SK-N-SH (cell line): ENCODE measurements at regions not wholly inside any gene's neighbourhood (a gene's known extent, or its start where the extent isn't known, plus 50 kb on each side); places are given as distances from the start of the nearest gene placed in this dataset.

ENCODE experiments used
- CTCF ChIA-PET: fragments of 300-600, 350-600 bp; formaldehyde crosslinking; extraction: SDS; loops from one replicate; lab custom pipeline; 2021; lab: Yijun Ruan, JAX
- POLR2A ChIA-PET: fragments of 350-600 bp; sonication (Branson Sonifier 250); formaldehyde crosslinking; extraction: SDS; loops from one replicate; lab custom pipeline; 2020; ENCODE audit warnings: antibody characterized with exemption, inconsistent platforms; lab: Yijun Ruan, JAX
- DNase-seq: peaks from one replicate; pipeline ENCODE4 v3.0.0; 2012
- H2AFZ ChIP-seq: fragments of 200-600 bp; sonication (generic); 2 replicates; pipeline ENCODE4 v1.8.1; 2016; ENCODE audit warnings: antibody characterized with exemption, mild to moderate bottlenecking, low read depth
- H3F3A ChIP-seq: fragments of 200-600 bp; sonication (generic); replicated peaks from 2 replicates; pipeline ENCODE3; 2016; ENCODE audit warnings: antibody characterized with exemption, mild to moderate bottlenecking; ENCODE audit not compliant: insufficient read depth
- H3K27ac ChIP-seq, 2 experiments: fragments of 200-500 bp in 1 of 2; fragments of 200-600 bp in 1 of 2; sonication (Bioruptor generic) in 1 of 2; sonication (generic), shearing (Covaris generic) in 1 of 2; 2 replicates each; pipeline versions ENCODE4 v1.5.1 to v1.6.1; 2014 to 2016; ENCODE audit warnings: low read depth in 2 of 2, inconsistent platforms in 1 of 2, low read length in 1 of 2, mild to moderate bottlenecking in 1 of 2, mixed read lengths in 1 of 2
- H3K27me3 ChIP-seq: fragments of 200-600 bp; sonication (generic), shearing (Covaris generic); 2 replicates; pipeline ENCODE4 v1.6.1; 2016; ENCODE audit warnings: mixed run types; ENCODE audit not compliant: insufficient read depth
- H3K36me3 ChIP-seq, 2 experiments: fragments of 200-500 bp in 1 of 2; fragments of 200-600 bp in 1 of 2; sonication (Bioruptor generic) in 1 of 2; sonication (generic) in 1 of 2; replicated peaks in 1 of 2; 2 replicates each; pipeline versions ENCODE3 to v1.5.1; 2014 to 2016; ENCODE audit warnings: low read length in 1 of 2, mild to moderate bottlenecking in 1 of 2; ENCODE audit not compliant: insufficient read depth in 2 of 2, control insufficient read depth in 1 of 2
- H3K4me1 ChIP-seq, 2 experiments: fragments of 200-500 bp in 1 of 2; fragments of 200-600 bp in 1 of 2; sonication (Bioruptor generic) in 1 of 2; sonication (generic), shearing (Covaris generic) in 1 of 2; 2 replicates each; pipeline versions ENCODE4 v1.5.1 to v1.6.1; 2014 to 2016; ENCODE audit warnings: low read depth in 1 of 2, low read length in 1 of 2, mixed run types in 1 of 2; ENCODE audit not compliant: insufficient read depth in 2 of 2, control insufficient read depth in 1 of 2
- H3K4me2 ChIP-seq: fragments of 200-600 bp; sonication (generic), shearing (Covaris generic); 2 replicates; pipeline ENCODE4 v1.6.1; 2017; ENCODE audit warnings: mixed run types
- H3K4me3 ChIP-seq, 2 experiments: fragments of 200-500 bp in 1 of 2; fragments of 200-600 bp in 1 of 2; sonication (Bioruptor generic) in 1 of 2; sonication (generic), shearing (Covaris generic) in 1 of 2; 2 replicates each; pipeline versions ENCODE4 v1.5.1 to v1.8.1; 2014 to 2016; ENCODE audit warnings: low read depth in 2 of 2, inconsistent platforms in 1 of 2, low read length in 1 of 2, mild to moderate bottlenecking in 1 of 2, mixed read lengths in 1 of 2, moderate library complexity in 1 of 2
- H3K79me2 ChIP-seq: fragments of 200-600 bp; sonication (generic); 2 replicates; pipeline ENCODE4 v1.8.1; 2017; ENCODE audit warnings: mild to moderate bottlenecking; ENCODE audit not compliant: insufficient read depth
- H3K9ac ChIP-seq: fragments of 200-600 bp; sonication (generic); 2 replicates; pipeline ENCODE4 v1.6.1; 2017; ENCODE audit warnings: mixed run types
- H3K9me2 ChIP-seq: fragments of 200-600 bp; sonication (generic); 2 replicates; pipeline ENCODE4 v1.6.1; 2017; ENCODE audit warnings: mixed run types
- H3K9me3 ChIP-seq: fragments of 200-600 bp; sonication (generic); 2 replicates; pipeline ENCODE4 v1.6.1; 2017; ENCODE audit warnings: mixed run types, mild to moderate bottlenecking, moderate library complexity
- H4K20me1 ChIP-seq: fragments of 200-600 bp; sonication (generic); 2 replicates; pipeline ENCODE4 v1.6.1; 2017; ENCODE audit warnings: mild to moderate bottlenecking, mixed run types; ENCODE audit not compliant: insufficient read depth
- ELF1 ChIP-seq: IDR thresholded peaks from 2 replicates; pipeline ENCODE4 v1.4.0; 2012
- EP300 ChIP-seq, 2 experiments: IDR thresholded peaks; 2 replicates each; pipeline versions ENCODE4 v1.4.0 to v1.6.1; 2012; ENCODE audit warnings: borderline replicate concordance in 1 of 2, low read depth in 1 of 2, low read length in 1 of 2
- EZH2phosphoT487 ChIP-seq: fragments of 200-600 bp; sonication (generic); IDR thresholded peaks from 2 replicates; pipeline ENCODE4 v1.6.1; 2017; ENCODE audit warnings: low read depth, mixed run types, mild to moderate bottlenecking, antibody characterized with exemption, moderate library complexity, borderline replicate concordance
- FOXJ3 ChIP-seq: sonication (generic); formaldehyde crosslinking; IDR thresholded peaks from 2 replicates; pipeline ENCODE4 v1.5.1; 2020; ENCODE audit warnings: mild to moderate bottlenecking, missing genetic modification reagents
- FOXM1 ChIP-seq: IDR thresholded peaks from 2 replicates; pipeline ENCODE4 v1.4.0; 2012; ENCODE audit warnings: low read depth, mild to moderate bottlenecking
- JUND ChIP-seq: IDR thresholded peaks from 2 replicates; pipeline ENCODE4 v1.4.0; 2012
- MAX ChIP-seq: IDR thresholded peaks from 2 replicates; pipeline ENCODE4 v1.4.0; 2012; ENCODE audit warnings: low read depth
- MEF2A ChIP-seq: IDR thresholded peaks from 2 replicates; pipeline ENCODE4 v1.4.0; 2012; ENCODE audit warnings: low read depth, borderline replicate concordance
- MXI1 ChIP-seq: IDR thresholded peaks from 2 replicates; pipeline ENCODE4 v1.6.1; 2012; ENCODE audit warnings: mild to moderate bottlenecking, low read depth, low read length, improper control_type of control experiment
- NFIC ChIP-seq: IDR thresholded peaks from 2 replicates; pipeline ENCODE4 v1.4.0; 2012; ENCODE audit warnings: borderline replicate concordance
- NRF1 ChIP-seq: IDR thresholded peaks from 2 replicates; pipeline ENCODE4 v1.6.1; 2012; ENCODE audit warnings: low read depth, mild to moderate bottlenecking, low read length
- RAD21 ChIP-seq: IDR thresholded peaks from 2 replicates; pipeline ENCODE4 v1.6.1; 2012; ENCODE audit warnings: mild to moderate bottlenecking, low read length
- RCOR1 ChIP-seq: fragments of 150-350 bp; IDR thresholded peaks from 2 replicates; pipeline ENCODE4 v1.6.1; 2017; ENCODE audit warnings: antibody characterized with exemption, low read length
- RFX5 ChIP-seq: IDR thresholded peaks from 2 replicates; pipeline ENCODE4 v1.6.1; 2012; ENCODE audit warnings: mild to moderate bottlenecking, improper control_type of control experiment, low read length
- RXRA ChIP-seq: IDR thresholded peaks from 2 replicates; pipeline ENCODE4 v1.4.0; 2012; ENCODE audit warnings: low read depth, mild to moderate bottlenecking, borderline replicate concordance
- TCF12 ChIP-seq: IDR thresholded peaks from 2 replicates; pipeline ENCODE4 v1.4.0; 2012
- TEAD4 ChIP-seq: IDR thresholded peaks from 2 replicates; pipeline ENCODE4 v1.4.0; 2012; ENCODE audit warnings: mild to moderate bottlenecking, borderline replicate concordance; ENCODE audit not compliant: insufficient read depth
- USF2 ChIP-seq: fragments of 150-350 bp; IDR thresholded peaks from 2 replicates; pipeline ENCODE4 v1.6.1; 2017; ENCODE audit warnings: antibody characterized with exemption, low read length, low read depth, borderline replicate concordance
- YY1 ChIP-seq: IDR thresholded peaks from 2 replicates; pipeline ENCODE4 v1.4.0; 2012; ENCODE audit warnings: low read depth, mild to moderate bottlenecking
- ZBTB33 ChIP-seq: IDR thresholded peaks from 2 replicates; pipeline ENCODE4 v1.4.0; 2012; ENCODE audit warnings: low read depth, borderline replicate concordance
- WGBS: methylation state at CpG from one replicate; pipeline ENCODE4 v1.1.6; 2017; ENCODE audit warnings: low lambda C conversion rate; 5-methylcytosine and 5-hydroxymethylcytosine counted together
- TF ChIP-seq, protein P1 (sequence below): fragments of 150-350 bp; IDR thresholded peaks from 2 replicates; pipeline ENCODE4 v1.6.1; 2016; ENCODE audit warnings: mild to moderate bottlenecking, low read depth, low read length
- TF ChIP-seq, protein P2 (sequence below): fragments of 200-600 bp; sonication (generic); IDR thresholded peaks from 2 replicates; pipeline ENCODE4 v1.6.1; 2017; ENCODE audit warnings: antibody characterized with exemption, mild to moderate bottlenecking, moderate library complexity
- TF ChIP-seq, protein P3 (sequence below): IDR thresholded peaks from 2 replicates; pipeline ENCODE4 v1.4.0; 2012; ENCODE audit warnings: low read depth, borderline replicate concordance

GRCh38 chr2:125721072-125721721 lies 934.8 kb upstream of the GYPC start (continued):
- no peak for TF ChIP-seq ZBTB33
- TF ChIP-seq RCOR1 = no peak
- no peak for TF ChIP-seq YY1
- TF ChIP-seq, protein P1, sequence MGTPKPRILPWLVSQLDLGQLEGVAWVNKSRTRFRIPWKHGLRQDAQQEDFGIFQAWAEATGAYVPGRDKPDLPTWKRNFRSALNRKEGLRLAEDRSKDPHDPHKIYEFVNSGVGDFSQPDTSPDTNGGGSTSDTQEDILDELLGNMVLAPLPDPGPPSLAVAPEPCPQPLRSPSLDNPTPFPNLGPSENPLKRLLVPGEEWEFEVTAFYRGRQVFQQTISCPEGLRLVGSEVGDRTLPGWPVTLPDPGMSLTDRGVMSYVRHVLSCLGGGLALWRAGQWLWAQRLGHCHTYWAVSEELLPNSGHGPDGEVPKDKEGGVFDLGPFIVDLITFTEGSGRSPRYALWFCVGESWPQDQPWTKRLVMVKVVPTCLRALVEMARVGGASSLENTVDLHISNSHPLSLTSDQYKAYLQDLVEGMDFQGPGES = no peak
- TF ChIP-seq FOXJ3 (CRISPR knock-in tag) = no peak
- TF ChIP-seq RXRA = no peak
- no peak for TF ChIP-seq ELF1
- no peak for TF ChIP-seq RAD21
- TF ChIP-seq EP300 (IDR thresholded peaks at IDR 0.05; ENCODE audit: borderline replicate concordance in 1 of 2, low read depth in 1 of 2, low read length in 1 of 2) = no peak
- TF ChIP-seq EZH2phosphoT487 = no peak

DNA sequence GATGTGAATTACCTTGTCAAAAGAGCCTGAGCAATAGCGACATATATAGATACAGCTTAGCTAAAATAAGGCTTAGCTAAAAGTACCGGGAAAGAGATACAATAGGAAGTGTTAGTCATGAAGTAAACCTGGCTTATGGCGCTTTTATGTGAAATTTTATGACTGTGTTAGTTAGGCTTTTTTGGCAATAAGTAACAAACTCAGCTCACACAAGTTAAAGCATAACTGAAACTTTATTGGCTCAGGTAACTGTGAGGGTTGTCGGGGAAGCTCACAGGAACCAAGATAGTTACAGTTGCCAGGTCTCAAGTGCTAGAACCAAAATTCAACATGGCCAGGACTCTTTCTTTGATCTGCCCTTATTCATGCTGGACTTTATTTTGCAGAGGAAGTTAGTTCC lies 925.0 kb upstream of the GYPC start:
- WGBS = 9% methylated on average over 4 of the region's 4 CpGs
- Histone ChIP-seq H3K4me2 (no peak overlapping the region), H3K79me2 (no peaks in the 10 kb centered on the region), H2AFZ (no peak overlapping the region), H3K9ac (no peak overlapping the region), H3K27me3 (no peaks in the 10 kb centered on the region), H3K27ac (no peak overlapping the region), H3K9me3 (no peaks in the 10 kb centered on the region), H3K36me3 (no peaks in the 10 kb centered on the region), H3K4me1 (no peaks in the 10 kb centered on the region), H3F3A (no peaks in the 10 kb centered on the region), H3K9me2 (no peaks in the 10 kb centered on the region), H4K20me1 (no peaks in the 10 kb centered on the region), H3K4me3 (no peak overlapping the region)
- POLR2A ChIA-PET = no interaction called here
- TF ChIP-seq MAX = no peak
- TF ChIP-seq, protein P1 = no peak
- TF ChIP-seq RFX5 = no peak
- TF ChIP-seq, protein P2, sequence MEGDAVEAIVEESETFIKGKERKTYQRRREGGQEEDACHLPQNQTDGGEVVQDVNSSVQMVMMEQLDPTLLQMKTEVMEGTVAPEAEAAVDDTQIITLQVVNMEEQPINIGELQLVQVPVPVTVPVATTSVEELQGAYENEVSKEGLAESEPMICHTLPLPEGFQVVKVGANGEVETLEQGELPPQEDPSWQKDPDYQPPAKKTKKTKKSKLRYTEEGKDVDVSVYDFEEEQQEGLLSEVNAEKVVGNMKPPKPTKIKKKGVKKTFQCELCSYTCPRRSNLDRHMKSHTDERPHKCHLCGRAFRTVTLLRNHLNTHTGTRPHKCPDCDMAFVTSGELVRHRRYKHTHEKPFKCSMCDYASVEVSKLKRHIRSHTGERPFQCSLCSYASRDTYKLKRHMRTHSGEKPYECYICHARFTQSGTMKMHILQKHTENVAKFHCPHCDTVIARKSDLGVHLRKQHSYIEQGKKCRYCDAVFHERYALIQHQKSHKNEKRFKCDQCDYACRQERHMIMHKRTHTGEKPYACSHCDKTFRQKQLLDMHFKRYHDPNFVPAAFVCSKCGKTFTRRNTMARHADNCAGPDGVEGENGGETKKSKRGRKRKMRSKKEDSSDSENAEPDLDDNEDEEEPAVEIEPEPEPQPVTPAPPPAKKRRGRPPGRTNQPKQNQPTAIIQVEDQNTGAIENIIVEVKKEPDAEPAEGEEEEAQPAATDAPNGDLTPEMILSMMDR = no peak
- TF ChIP-seq MXI1 = no peak
- no peak for TF ChIP-seq USF2
- TF ChIP-seq, protein P3, sequence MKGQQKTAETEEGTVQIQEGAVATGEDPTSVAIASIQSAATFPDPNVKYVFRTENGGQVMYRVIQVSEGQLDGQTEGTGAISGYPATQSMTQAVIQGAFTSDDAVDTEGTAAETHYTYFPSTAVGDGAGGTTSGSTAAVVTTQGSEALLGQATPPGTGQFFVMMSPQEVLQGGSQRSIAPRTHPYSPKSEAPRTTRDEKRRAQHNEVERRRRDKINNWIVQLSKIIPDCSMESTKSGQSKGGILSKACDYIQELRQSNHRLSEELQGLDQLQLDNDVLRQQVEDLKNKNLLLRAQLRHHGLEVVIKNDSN = no peak
- TF ChIP-seq RCOR1 = no peak
- no peak for TF ChIP-seq EZH2phosphoT487
- no peak for TF ChIP-seq MEF2A
- no peak for TF ChIP-seq NFIC
- no peak for TF ChIP-seq NRF1
- no peak for TF ChIP-seq TEAD4
- no peak for TF ChIP-seq JUND
- no peak for TF ChIP-seq FOXM1
- no peak for TF ChIP-seq TCF12
- CTCF ChIA-PET = interaction anchor here (1.2 kb wide), 1 partner anchor 26 kb away, joined by 3 read pairs; no protein-coding TSS in a partner anchor
- DNase-seq = no peak
